ENCODE measurements at regions not wholly inside any gene's neighbourhood (a gene's known extent, or its start where the extent isn't known, plus 50 kb on each side); places are given as distances from the start of the nearest gene placed in this dataset.

GRCh38 chr4:77332696-77333270 lies 175.8 kb downstream of the CCNG2 start:
- TF ChIP-seq EZH2 (IDR thresholded peaks at IDR 0.05) (no peak), EZH2phosphoT487 (IDR thresholded peaks at IDR 0.05) (no peak), CTCF (IDR thresholded peaks at IDR 0.05) (no peak)
- Histone ChIP-seq H3K27ac (peak overlapping the region; percentile 63), H4K20me1 (ENCODE audit: low read depth) (no peaks in the 10 kb centered on the region), H2AFZ (replicated peaks) (peak overlapping the region; percentile 30), H3K4me2 (no peak overlapping the region), H3K27me3 (no peaks in the 10 kb centered on the region), H3K79me2 (ENCODE audit: low read depth) (no peaks in the 10 kb centered on the region), H3K4me3 (no peak overlapping the region), H3K36me3 (no peaks in the 10 kb centered on the region), H3K9me3 (ENCODE audit: low read depth) (no peaks in the 10 kb centered on the region), H3F3A (ENCODE audit: low read depth) (no peaks in the 10 kb centered on the region), H3K4me1 (peaks cover 14% of the 10 kb centered on the region), H3K9ac (no peak overlapping the region)
- no peaks in the 10 kb centered on the region for H3K36me3 Mint-ChIP-seq
- no peak overlapping the region for H3K27ac Mint-ChIP-seq
- H3K4me1 Mint-ChIP-seq: no peaks in the 10 kb centered on the region
- H3K4me3 Mint-ChIP-seq: no peak overlapping the region
- H3K9me3 Mint-ChIP-seq: peaks cover 14% of the 10 kb centered on the region
- H3K27me3 Mint-ChIP-seq (ENCODE audit: insufficient read depth, low read depth): no peaks in the 10 kb centered on the region
- peak; percentile 13 for DNase-seq (ENCODE audit: low spot score)

GRCh38 chr4:77336411-77337142 lies 179.6 kb downstream of the CCNG2 start:
- Histone ChIP-seq H2AFZ (replicated peaks) (no peak overlapping the region), H3K27ac (no peak overlapping the region), H3K79me2 (ENCODE audit: low read depth) (no peaks in the 10 kb centered on the region), H3F3A (ENCODE audit: low read depth) (no peaks in the 10 kb centered on the region), H3K27me3 (no peaks in the 10 kb centered on the region), H3K4me3 (no peak overlapping the region), H3K9me3 (ENCODE audit: low read depth) (no peaks in the 10 kb centered on the region), H3K9ac (no peak overlapping the region), H3K4me2 (no peak overlapping the region), H3K36me3 (no peaks in the 10 kb centered on the region), H4K20me1 (ENCODE audit: low read depth) (no peaks in the 10 kb centered on the region), H3K4me1 (peaks cover 14% of the 10 kb centered on the region)
- H3K9me3 Mint-ChIP-seq: peaks cover 22% of the 10 kb centered on the region
- H3K4me3 Mint-ChIP-seq: no peak overlapping the region
- no peak overlapping the region for H3K27ac Mint-ChIP-seq
- TF ChIP-seq EZH2phosphoT487 (IDR thresholded peaks at IDR 0.05) (no peak), EZH2 (IDR thresholded peaks at IDR 0.05) (no peak), CTCF (IDR thresholded peaks at IDR 0.05) (no peak)
- DNase-seq (ENCODE audit: low spot score): no peak
- H3K36me3 Mint-ChIP-seq: no peaks in the 10 kb centered on the region
- H3K27me3 Mint-ChIP-seq (ENCODE audit: insufficient read depth, low read depth): peaks cover 3% of the 10 kb centered on the region
- H3K4me1 Mint-ChIP-seq: no peaks in the 10 kb centered on the region

DNA sequence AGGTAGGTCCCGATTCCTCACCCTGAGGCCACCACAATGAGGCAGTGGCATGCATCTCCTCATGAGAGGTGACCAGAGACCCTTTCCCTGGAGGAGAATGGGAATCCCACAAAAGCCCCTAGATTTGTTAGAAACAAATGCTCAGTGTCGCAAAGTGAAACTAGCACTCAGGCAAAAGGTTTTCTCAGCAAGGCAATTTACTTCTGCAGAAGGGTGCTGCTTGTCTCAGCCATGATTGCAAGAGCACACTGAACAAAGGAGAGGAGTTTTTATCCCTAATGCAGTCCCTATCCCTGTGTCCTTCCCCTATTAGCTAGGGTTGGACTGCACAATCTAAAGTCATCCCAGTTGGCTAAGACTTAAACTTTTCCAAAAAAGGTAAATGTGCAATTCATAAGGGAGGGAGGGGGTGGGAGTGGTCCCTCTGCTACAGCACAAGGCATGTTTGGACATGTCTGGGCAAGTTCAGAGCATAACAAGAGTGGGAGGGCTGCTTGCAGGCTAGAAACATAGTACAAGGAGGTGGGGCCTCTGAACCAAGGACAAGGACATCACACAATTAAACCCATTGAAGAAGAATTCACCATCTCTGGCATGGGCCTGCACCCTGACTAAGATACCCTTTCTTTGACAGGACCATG lies 185.3 kb downstream of the CCNG2 start:
- Histone ChIP-seq H3K9ac (no peak overlapping the region), H3K4me3 (no peak overlapping the region), H3K79me2 (ENCODE audit: low read depth) (no peaks in the 10 kb centered on the region), H3K27ac (no peak overlapping the region), H3K4me2 (no peak overlapping the region), H3F3A (ENCODE audit: low read depth) (no peaks in the 10 kb centered on the region), H2AFZ (replicated peaks) (peak overlapping the region; percentile 2), H3K27me3 (no peaks in the 10 kb centered on the region), H3K9me3 (ENCODE audit: low read depth) (no peaks in the 10 kb centered on the region), H3K36me3 (no peaks in the 10 kb centered on the region), H4K20me1 (ENCODE audit: low read depth) (no peaks in the 10 kb centered on the region), H3K4me1 (no peaks in the 10 kb centered on the region)
- H3K27me3 Mint-ChIP-seq (ENCODE audit: insufficient read depth, low read depth): peaks cover 3% of the 10 kb centered on the region
- TF ChIP-seq EZH2phosphoT487 (IDR thresholded peaks at IDR 0.05): no peak
- TF ChIP-seq CTCF (IDR thresholded peaks at IDR 0.05): no peak
- no peak for TF ChIP-seq EZH2 (IDR thresholded peaks at IDR 0.05)
- peaks cover 21% of the 10 kb centered on the region for H3K9me3 Mint-ChIP-seq
- DNase-seq (ENCODE audit: low spot score): no peak
- H3K4me3 Mint-ChIP-seq: no peak overlapping the region
- H3K4me1 Mint-ChIP-seq: no peaks in the 10 kb centered on the region
- H3K27ac Mint-ChIP-seq: no peak overlapping the region
- no peaks in the 10 kb centered on the region for H3K36me3 Mint-ChIP-seq
